ENCODE measurements at regions not wholly inside any gene's neighbourhood (a gene's known extent, or its start where the extent isn't known, plus 50 kb on each side); places are given as distances from the start of the nearest gene placed in this dataset.

- Mint-ChIP-seq H3K4me3 (no peak overlapping the region), H3K27ac (ENCODE audit: unreplicated experiment) (no peak overlapping the region), H3K27me3 (ENCODE audit: low read depth) (no peaks in the 10 kb centered on the region), H3K36me3 (ENCODE audit: low read depth) (no peaks in the 10 kb centered on the region), H3K9me3 (no peaks in the 10 kb centered on the region), H3K4me1 (peaks cover 25% of the 10 kb centered on the region)
- no peak for DNase-seq (ENCODE audit: low read depth, low spot score)
- no peak for TF ChIP-seq CTCF (conservative IDR thresholded peaks at IDR 0.05)
Observed at GRCh38 chr10:121292321-121292720, 305.9 kb downstream of the FGFR2 start.

GRCh38 chr10:121293110-121293509 is 305.1 kb downstream of the FGFR2 start:
- Mint-ChIP-seq H3K4me3 (no peak overlapping the region), H3K36me3 (ENCODE audit: low read depth) (no peaks in the 10 kb centered on the region), H3K4me1 (peaks cover 22% of the 10 kb centered on the region), H3K27me3 (ENCODE audit: low read depth) (no peaks in the 10 kb centered on the region), H3K9me3 (peaks cover 4% of the 10 kb centered on the region), H3K27ac (ENCODE audit: unreplicated experiment) (no peak overlapping the region)
- no peak for TF ChIP-seq CTCF (conservative IDR thresholded peaks at IDR 0.05)
- no peak for DNase-seq (ENCODE audit: low read depth, low spot score)

- Mint-ChIP-seq H3K36me3 (ENCODE audit: low read depth) (no peaks in the 10 kb centered on the region), H3K4me3 (no peak overlapping the region), H3K9me3 (peaks cover 4% of the 10 kb centered on the region), H3K4me1 (peaks cover 9% of the 10 kb centered on the region), H3K27me3 (ENCODE audit: low read depth) (no peaks in the 10 kb centered on the region), H3K27ac (ENCODE audit: unreplicated experiment) (no peak overlapping the region)
- DNase-seq (ENCODE audit: low read depth, low spot score): no peak
- TF ChIP-seq CTCF (conservative IDR thresholded peaks at IDR 0.05): no peak
Observed at GRCh38 chr10:121294630-121295029, 303.6 kb downstream of the FGFR2 start.

GRCh38 chr10:121296378-121296777 is 301.9 kb downstream of the FGFR2 start:
- H3K4me3 Mint-ChIP-seq: no peak overlapping the region

GRCh38 chr10:121296881-121297585 is 301.2 kb downstream of the FGFR2 start:
- no peaks in the 10 kb centered on the region for H3K27me3 Mint-ChIP-seq (ENCODE audit: low read depth)
- no peak overlapping the region for H3K27ac Mint-ChIP-seq (ENCODE audit: unreplicated experiment)
- peaks cover 4% of the 10 kb centered on the region for H3K9me3 Mint-ChIP-seq
- H3K36me3 Mint-ChIP-seq (ENCODE audit: low read depth): no peaks in the 10 kb centered on the region
- no peak for DNase-seq (ENCODE audit: low read depth, low spot score)
- peaks cover 8% of the 10 kb centered on the region for H3K4me1 Mint-ChIP-seq
- H3K4me3 Mint-ChIP-seq: no peak overlapping the region
- TF ChIP-seq CTCF (conservative IDR thresholded peaks at IDR 0.05): no peak

More at GRCh38 chr10:121296378-121296777, 301.9 kb downstream of the FGFR2 start:
- H3K27me3 Mint-ChIP-seq (ENCODE audit: low read depth): no peaks in the 10 kb centered on the region
- H3K9me3 Mint-ChIP-seq: peaks cover 4% of the 10 kb centered on the region
- no peak overlapping the region for H3K27ac Mint-ChIP-seq (ENCODE audit: unreplicated experiment)
- no peaks in the 10 kb centered on the region for H3K36me3 Mint-ChIP-seq (ENCODE audit: low read depth)
- DNase-seq (ENCODE audit: low read depth, low spot score): no peak
- H3K4me1 Mint-ChIP-seq: peaks cover 9% of the 10 kb centered on the region
- TF ChIP-seq CTCF (conservative IDR thresholded peaks at IDR 0.05): no peak
